ENCODE measurements at regions not wholly inside any gene's neighbourhood (a gene's known extent, or its start where the extent isn't known, plus 50 kb on each side); places are given as distances from the start of the nearest gene placed in this dataset.

GRCh38 chr17:77590951-77591735 lies 367.4 kb upstream of the TNRC6C start:
- Mint-ChIP-seq H3K27ac (no peak overlapping the region), H3K27me3 (ENCODE audit: low read depth) (no peaks in the 10 kb centered on the region), H3K9me3 (peaks cover 3% of the 10 kb centered on the region; the same call in 1 of the 2 replicates), H3K36me3 (no peaks in the 10 kb centered on the region), H3K4me1 (peaks cover 14% of the 10 kb centered on the region), H3K4me3 (no peak overlapping the region)
- ATAC-seq = no peak
- CTCF ChIA-PET = interaction anchor here (0.6 to 1.2 kb wide), 2 partner anchors 9 to 1653 kb away, joined by 4 to 9 read pairs; no protein-coding TSS in a partner anchor
- POLR2A ChIA-PET = no interaction called here
- TF ChIP-seq E2F4 (CRISPR knock-in tag; IDR thresholded peaks at IDR 0.05; ENCODE audit: borderline replicate concordance, low read depth) = no peak
- TF ChIP-seq NR1H2 (CRISPR knock-in tag; IDR thresholded peaks at IDR 0.05) = no peak
- TF ChIP-seq, protein P1, sequence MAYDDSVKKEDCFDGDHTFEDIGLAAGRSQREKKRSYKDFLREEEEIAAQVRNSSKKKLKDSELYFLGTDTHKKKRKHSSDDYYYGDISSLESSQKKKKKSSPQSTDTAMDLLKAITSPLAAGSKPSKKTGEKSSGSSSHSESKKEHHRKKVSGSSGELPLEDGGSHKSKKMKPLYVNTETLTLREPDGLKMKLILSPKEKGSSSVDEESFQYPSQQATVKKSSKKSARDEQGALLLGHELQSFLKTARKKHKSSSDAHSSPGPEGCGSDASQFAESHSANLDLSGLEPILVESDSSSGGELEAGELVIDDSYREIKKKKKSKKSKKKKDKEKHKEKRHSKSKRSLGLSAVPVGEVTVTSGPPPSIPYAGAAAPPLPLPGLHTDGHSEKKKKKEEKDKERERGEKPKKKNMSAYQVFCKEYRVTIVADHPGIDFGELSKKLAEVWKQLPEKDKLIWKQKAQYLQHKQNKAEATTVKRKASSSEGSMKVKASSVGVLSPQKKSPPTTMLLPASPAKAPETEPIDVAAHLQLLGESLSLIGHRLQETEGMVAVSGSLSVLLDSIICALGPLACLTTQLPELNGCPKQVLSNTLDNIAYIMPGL (CRISPR knock-in tag; IDR thresholded peaks at IDR 0.05) = no peak
- TF ChIP-seq CREB1 (CRISPR knock-in tag; IDR thresholded peaks at IDR 0.05) = no peak
- TF ChIP-seq, protein P2, sequence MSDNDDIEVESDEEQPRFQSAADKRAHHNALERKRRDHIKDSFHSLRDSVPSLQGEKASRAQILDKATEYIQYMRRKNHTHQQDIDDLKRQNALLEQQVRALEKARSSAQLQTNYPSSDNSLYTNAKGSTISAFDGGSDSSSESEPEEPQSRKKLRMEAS (CRISPR knock-in tag; IDR thresholded peaks at IDR 0.05) = no peak
- TF ChIP-seq, protein P3, sequence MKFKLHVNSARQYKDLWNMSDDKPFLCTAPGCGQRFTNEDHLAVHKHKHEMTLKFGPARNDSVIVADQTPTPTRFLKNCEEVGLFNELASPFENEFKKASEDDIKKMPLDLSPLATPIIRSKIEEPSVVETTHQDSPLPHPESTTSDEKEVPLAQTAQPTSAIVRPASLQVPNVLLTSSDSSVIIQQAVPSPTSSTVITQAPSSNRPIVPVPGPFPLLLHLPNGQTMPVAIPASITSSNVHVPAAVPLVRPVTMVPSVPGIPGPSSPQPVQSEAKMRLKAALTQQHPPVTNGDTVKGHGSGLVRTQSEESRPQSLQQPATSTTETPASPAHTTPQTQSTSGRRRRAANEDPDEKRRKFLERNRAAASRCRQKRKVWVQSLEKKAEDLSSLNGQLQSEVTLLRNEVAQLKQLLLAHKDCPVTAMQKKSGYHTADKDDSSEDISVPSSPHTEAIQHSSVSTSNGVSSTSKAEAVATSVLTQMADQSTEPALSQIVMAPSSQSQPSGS (CRISPR knock-in tag; IDR thresholded peaks at IDR 0.05; ENCODE audit: borderline replicate concordance, low read depth) = no peak
- TF ChIP-seq ZNF423 (CRISPR knock-in tag; IDR thresholded peaks at IDR 0.05) = no peak
- TF ChIP-seq ZNF671 (CRISPR knock-in tag; IDR thresholded peaks at IDR 0.05) = no peak
- no peak for TF ChIP-seq GRHL2 (CRISPR knock-in tag; IDR thresholded peaks at IDR 0.05; ENCODE audit: insufficient replicate concordance, severe bottlenecking)
- no peak for TF ChIP-seq GTF2I (CRISPR knock-in tag; conservative IDR thresholded peaks at IDR 0.05)
- TF ChIP-seq, protein P4, sequence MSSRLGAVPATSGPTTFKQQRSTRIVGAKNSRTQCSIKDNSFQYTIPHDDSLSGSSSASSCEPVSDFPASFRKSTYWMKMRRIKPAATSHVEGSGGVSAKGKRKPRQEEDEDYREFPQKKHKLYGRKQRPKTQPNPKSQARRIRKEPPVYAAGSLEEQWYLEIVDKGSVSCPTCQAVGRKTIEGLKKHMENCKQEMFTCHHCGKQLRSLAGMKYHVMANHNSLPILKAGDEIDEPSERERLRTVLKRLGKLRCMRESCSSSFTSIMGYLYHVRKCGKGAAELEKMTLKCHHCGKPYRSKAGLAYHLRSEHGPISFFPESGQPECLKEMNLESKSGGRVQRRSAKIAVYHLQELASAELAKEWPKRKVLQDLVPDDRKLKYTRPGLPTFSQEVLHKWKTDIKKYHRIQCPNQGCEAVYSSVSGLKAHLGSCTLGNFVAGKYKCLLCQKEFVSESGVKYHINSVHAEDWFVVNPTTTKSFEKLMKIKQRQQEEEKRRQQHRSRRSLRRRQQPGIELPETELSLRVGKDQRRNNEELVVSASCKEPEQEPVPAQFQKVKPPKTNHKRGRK (CRISPR knock-in tag; IDR thresholded peaks at IDR 0.05; ENCODE audit: borderline replicate concordance) = no peak
- no peak for DNase-seq (ENCODE audit: low spot score)

- ATAC-seq (no peak), DNase-seq (ENCODE audit: low spot score) (no peak)
- H3K27ac Mint-ChIP-seq = no peak overlapping the region
- H3K36me3 Mint-ChIP-seq = no peaks in the 10 kb centered on the region
- TF ChIP-seq ATF6 (CRISPR knock-in tag; IDR thresholded peaks at IDR 0.05) (no peak), ZMAT4 (CRISPR knock-in tag; IDR thresholded peaks at IDR 0.05) (no peak)
- no peaks in the 10 kb centered on the region for H3K27me3 Mint-ChIP-seq (ENCODE audit: low read depth)
- no peak overlapping the region for H3K4me3 Mint-ChIP-seq
- ChIA-PET POLR2A (no interaction called here), CTCF (interaction anchor here (0.6 kb wide), 1 partner anchor 1654 kb away, joined by 9 read pairs; no protein-coding TSS in a partner anchor)
- H3K4me1 Mint-ChIP-seq = peaks cover 14% of the 10 kb centered on the region
- peaks cover 3% of the 10 kb centered on the region; the same call in 1 of the 2 replicates for H3K9me3 Mint-ChIP-seq
These were observed 366.2 kb upstream of the TNRC6C start for GRCh38 chr17:77592106-77592865.

All from WTC11 (cell line).